GM21526 (cell line): ENCODE measurements at regions not wholly inside any gene's neighbourhood (a gene's known extent, or its start where the extent isn't known, plus 50 kb on each side); places are given as distances from the start of the nearest gene placed in this dataset.
A peak's percentile ranks its signal among the peaks of the same experiment; 100 is the strongest.

Source experiments
- ATAC-seq: cut with Tn5 transposase; IDR thresholded peaks from one replicate; pipeline ENCODE4 v1.9.1; 2021; ENCODE audit warnings: moderate library complexity; ENCODE audit not compliant: unreplicated experiment, low FRiP score

DNA sequence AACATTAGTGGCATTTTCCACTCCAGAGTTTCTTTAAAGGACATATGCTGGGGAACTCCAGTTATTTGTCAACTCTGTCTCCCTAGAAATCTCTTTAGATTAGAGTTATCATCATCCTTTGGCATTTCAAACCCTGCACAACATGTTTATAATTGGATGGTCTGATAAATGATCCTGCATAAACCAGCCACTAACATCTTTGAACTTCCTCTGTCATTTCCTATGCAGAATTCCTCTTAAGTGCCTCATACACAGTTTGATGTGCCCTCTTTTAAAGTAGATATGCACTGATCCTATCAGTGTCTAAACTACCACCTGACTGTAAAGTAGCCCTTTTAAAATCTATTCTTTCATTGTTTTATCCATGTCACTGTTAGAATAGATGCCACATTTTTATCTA, 306.3 kb upstream of the IRAK1BP1 start:
- ATAC-seq: no peak

DNA sequence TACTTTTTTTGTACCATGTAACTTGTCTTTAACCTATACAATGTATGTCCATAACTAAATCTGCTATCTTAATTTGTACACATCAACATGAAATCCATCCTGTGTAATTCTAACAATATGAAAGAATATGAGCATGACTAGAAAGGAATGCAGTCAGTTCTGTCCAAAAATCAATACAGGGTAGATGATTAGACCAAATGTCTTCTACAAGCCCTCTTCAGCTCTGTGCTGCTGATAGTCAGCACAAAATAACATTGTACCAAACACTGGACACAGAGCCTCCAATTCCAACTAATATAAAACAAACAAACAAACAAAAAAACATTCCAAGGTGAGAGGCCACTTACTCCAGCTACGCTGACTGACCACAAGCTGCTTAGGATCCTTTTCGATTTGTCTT, 301.4 kb upstream of the IRAK1BP1 start:
- ATAC-seq: no peak

DNA sequence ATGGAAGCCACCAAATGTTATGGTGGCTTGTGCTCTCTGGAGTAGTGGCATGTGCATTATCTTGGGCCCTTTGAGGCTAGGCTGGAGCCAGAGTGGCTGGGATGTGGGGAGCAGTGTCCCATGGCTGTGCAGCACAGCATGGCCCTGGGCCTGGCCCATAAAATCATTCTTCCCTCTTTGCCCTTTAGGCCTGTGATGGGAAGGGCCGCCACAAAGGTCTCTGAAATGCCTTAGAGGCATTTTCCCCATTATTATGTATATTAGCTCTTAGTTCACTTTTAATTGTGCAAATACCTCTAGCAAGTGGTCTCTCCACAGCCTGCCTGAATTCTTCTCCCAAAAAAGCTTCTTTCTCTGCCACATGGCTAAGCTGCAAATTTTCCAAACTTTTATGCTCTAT, 297.3 kb upstream of the IRAK1BP1 start:
- ATAC-seq: no peak

GRCh38 chr6:78577585-78577984, 289.8 kb upstream of the IRAK1BP1 start:
- no peak for ATAC-seq

GRCh38 chr6:78578430-78578829, 288.9 kb upstream of the IRAK1BP1 start:
- no peak for ATAC-seq

DNA sequence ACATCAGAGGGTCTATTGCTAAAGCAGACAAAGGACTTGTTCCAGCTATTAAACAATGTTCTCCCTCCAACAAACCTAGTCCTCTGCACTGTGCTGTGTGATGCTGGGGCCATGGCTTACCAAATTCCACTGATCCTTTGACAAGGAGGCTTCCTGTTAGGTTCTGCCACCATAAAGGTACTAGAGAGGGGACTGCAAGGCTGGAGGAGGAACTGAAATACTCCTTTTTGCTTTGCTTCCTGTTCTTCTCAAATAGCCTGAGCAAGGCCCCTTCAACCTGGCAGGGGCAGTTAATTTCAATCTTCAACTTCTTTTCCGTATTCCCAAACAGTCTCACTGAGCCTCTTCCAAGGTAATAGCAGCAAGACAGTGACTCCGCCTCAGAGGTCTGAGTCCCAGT, 286.4 kb upstream of the IRAK1BP1 start:
- no peak for ATAC-seq

DNA sequence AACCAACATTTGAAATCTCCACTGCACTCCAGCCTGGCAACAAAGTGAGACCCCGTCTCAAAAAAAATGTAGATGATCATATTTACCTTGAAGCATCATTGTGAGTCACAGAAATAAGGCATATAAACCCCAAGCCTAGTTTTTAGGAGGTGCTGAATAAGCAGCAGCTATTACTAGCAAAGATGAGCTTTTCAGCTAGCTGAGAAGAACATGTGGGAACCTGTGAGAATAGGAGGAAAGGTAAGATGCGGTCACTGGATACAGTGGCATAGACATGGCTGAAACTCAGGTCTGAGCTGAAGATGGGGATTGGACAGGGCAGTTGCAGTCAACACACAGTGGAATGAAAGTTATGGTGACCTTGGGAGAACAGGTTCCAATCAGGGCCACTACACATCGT, 284.3 kb upstream of the IRAK1BP1 start:
- no peak for ATAC-seq

DNA sequence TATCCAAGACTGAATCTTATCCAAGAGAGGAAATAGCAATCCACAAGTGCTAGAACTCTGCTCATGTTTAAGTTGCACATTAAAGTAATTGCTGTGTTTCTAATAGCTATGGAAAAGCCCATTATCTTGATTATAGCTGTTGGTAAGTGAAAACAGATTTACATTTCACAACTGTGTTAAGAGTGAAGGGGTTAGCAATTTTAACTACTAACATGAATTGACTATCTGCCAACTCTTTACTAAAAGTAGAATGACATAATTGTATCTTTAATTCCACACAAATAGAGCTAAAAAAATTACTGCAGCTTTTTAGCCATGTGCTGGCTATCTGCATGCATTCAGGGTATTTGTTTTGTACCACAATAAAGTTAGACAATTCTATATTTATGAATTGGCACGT, 277.9 kb upstream of the IRAK1BP1 start:
- ATAC-seq: no peak

DNA sequence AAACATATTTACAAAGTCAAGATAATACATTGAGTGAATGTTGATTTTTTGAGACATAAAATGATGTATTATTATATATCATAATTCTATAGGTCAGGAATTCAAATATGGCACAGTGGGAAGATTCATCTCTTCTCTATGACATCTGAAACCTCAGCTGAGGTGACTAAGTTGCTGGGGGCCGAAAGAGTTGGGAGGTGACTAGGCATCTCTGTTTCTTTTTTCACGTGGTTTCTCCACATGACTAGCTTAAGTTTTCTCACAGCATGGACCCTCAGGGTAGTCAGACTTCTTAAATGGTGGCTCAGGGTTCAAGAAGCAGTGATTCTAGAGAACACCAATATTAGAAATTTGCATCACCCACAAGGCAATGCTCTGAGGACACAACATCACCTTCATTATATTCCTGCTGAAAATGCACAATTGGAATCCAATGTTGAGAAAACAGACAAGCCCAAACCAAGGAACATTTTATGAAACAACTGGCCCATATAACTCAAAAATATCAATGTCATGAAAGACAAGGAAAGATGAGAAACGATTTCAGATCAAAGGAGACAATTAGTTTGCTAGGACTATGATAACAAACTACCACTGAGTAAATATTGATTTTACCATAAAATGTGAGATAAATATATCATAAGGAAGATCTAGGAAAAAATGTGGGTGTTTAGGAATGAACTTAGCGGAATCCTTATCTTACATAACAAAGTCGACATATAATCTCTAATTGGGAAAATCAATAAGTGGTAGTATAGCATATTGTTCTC, 273.3 kb upstream of the IRAK1BP1 start:
- no peak for ATAC-seq

GRCh38 chr6:78594668-78595066, 272.7 kb upstream of the IRAK1BP1 start:
- ATAC-seq: no peak

DNA sequence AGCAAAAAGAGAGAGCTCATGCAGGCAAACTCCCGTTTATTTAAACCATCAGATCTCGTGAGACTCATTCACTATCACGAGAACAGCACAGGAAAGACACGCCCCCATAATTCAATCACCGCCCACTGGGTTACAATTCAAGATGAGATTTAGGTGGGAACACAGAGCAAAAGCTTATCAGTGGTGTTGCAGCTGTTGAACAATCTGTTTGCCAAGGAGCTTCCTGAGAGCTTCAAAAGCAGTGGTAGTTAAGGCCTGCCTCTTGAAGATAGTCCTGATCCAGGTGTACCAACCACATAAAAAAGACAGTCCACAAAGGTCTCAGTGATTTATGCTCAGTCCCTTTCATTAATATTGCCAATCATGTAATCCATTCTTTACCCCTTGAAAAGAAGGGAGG, 269.4 kb upstream of the IRAK1BP1 start:
- no peak for ATAC-seq

DNA sequence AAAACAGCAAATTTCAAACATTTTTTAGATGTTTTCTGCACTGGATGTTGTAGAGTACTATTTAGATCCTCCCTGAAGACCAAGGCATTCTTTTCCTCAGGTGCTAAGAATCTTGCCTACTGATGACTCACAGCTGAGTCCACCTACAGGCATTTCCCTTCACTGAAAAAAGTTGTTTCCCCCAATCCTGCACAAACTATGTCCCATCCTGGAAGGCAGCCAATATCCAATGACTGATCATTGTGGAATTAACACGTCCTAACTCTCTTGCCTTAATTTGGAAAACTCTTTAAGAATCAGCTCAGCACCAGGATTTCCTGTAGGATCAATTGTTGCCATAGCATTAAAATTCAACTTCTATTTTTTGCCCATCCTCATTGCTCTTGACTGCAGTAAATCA, 268.4 kb upstream of the IRAK1BP1 start:
- ATAC-seq: no peak

GRCh38 chr6:78599526-78599925, 267.8 kb upstream of the IRAK1BP1 start:
- no peak for ATAC-seq

DNA sequence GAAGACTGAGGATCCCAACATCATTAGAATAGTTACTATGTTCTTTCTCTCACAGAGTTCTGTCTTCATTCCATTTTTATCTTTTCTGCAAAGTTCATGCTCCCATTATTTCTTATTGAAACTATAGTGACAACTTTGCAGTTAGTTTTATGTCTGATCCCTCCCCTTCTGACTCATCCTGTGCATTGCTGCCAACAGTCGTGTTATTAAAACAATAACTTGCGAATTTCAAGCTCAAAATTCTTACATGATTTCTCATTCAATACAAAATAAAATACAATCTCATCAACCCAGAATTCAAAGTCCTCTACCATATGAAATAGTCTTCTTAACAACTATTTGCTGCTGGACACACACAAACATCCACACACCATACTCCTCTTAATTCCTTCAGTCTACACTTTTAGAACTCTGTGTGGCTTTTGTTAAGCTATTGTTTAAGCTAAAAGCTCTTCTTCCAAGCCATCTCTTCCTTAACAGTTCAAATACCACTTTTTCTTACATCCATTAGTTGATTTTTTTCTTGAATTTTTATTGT, 261.4 kb upstream of the IRAK1BP1 start:
- ATAC-seq: no peak

- ATAC-seq: no peak
Observed at GRCh38 chr6:78607189-78607588, 260.2 kb upstream of the IRAK1BP1 start.

GRCh38 chr6:78611102-78611620, 256.2 kb upstream of the IRAK1BP1 start:
- no peak for ATAC-seq

DNA sequence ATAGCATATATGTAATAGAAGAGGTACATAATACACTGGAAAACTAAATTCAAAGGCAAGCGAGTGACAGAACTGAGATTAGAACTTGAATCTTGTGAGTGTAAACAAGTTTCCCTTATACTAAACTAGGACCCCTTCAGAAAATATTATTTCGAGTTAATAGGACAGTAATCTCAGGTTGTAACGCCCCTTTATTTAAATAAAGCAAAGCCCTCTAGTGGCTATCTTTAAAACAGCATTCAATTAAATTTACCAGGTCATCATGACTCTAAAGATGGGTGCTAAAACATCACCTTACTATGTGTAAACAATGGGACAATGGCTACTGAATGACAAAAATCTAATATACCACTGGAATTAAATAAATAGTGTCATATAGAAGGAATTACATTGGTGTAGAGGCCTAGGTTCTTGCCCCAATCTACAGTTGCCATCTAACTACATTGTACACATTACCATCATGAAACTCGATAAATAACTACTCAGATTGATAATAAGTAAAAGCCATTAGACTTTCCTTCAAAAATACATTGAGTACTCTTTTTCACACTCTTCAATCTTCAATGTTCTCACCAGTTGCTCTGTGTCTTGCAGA, 255.4 kb upstream of the IRAK1BP1 start:
- ATAC-seq: no peak

- peak; percentile 40 for ATAC-seq
Observed at GRCh38 chr6:78614961-78615360, 252.4 kb upstream of the IRAK1BP1 start.

- ATAC-seq: peak; percentile 87
Observed at GRCh38 chr6:78615430-78615904, 251.9 kb upstream of the IRAK1BP1 start.

DNA sequence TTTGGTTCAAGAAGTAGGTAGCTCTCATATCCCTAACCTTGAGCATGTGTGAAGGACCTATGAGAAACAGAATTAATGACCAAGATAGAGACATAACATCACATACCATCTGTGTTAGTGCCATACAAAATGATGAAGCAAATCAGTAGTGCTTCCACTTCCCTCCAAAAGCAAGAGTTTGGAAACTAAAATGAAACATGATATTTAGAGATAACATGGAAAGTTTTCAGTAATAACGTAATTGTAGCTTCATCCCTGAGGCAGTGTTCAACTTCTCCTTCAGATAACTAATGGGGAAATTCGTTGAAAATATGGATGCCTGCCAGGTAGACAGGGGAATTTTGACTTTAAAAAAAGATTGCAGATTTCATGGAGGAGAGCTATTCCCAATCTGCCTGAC, 248.4 kb upstream of the IRAK1BP1 start:
- no peak for ATAC-seq

GRCh38 chr6:78623554-78623953, 243.8 kb upstream of the IRAK1BP1 start:
- no peak for ATAC-seq
